Umbilical cord (tissue), 1 donor: ENCODE measurements at regions not wholly inside any gene's neighbourhood (a gene's known extent, or its start where the extent isn't known, plus 50 kb on each side); places are given as distances from the start of the nearest gene placed in this dataset.
A peak's percentile ranks its signal among the peaks of the same experiment; 100 is the strongest.
"Not testable (repeated sequence)": the region's sequence is repeated elsewhere in the genome, so short reads cannot be mapped to it uniquely, and the experiment has no call there.

ENCODE experiments used
- DNase-seq: peaks from one replicate; pipeline ENCODE4 v3.0.0-alpha.2; 2015; ENCODE audit warnings: low spot score

DNA sequence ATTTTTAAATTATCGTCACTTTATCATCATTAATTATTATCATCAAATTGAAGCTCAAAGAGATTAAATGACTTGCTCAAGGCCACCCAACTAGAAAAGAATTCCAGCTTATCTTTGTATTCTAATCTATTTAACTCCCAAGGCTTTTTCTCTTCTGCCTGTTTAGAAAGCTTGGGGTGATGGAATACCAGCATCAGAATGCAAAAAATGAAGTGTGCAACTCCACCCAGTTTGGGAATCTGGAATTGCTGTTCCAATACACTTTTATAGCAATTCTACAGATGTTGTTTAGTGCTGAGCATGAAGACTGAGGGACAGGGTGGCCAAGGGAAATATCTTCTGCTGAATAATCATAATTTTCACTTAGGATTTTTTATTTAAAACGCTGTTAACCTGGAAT lies 97.2 kb upstream of the FIBIN start:
- peak; percentile 20 for DNase-seq

DNA sequence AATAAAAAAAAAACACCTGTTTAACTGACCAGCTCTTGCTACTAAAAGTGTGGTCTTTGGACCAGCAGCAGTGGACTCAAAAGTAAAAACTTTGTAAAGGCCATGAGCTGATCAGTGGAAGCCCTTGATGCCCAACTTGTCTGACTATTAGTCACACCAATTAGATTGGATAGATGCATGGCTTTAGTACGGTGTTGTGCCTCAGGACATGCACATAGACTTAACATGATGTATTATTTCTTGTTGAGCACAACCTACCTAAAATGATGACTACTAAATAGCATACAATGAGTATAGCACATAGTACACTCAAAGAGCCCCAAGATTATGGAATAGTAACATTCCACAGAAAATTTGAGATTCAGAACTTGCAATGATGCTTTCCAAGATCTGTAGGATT lies 95.1 kb upstream of the FIBIN start:
- no peak for DNase-seq

DNA sequence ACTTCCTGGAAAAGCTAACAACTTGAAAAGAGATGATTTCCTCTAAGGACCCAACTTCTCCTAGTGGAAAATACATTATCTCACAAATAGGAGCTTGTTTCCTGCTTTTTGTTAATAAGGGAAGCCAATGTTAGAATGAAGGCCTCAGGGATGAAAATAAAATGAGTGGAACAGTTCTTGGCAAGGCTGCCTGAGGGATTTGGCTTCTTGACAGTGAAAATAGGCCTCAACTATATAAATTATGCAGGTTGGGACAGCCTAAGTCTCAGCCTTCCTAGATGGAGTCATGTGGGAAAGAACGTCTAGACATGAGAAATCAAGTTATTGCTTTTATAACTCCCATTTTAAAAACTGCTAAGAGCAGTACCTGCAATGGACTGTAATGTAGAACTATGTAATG lies 92.8 kb upstream of the FIBIN start:
- DNase-seq = peak; percentile 72

DNA sequence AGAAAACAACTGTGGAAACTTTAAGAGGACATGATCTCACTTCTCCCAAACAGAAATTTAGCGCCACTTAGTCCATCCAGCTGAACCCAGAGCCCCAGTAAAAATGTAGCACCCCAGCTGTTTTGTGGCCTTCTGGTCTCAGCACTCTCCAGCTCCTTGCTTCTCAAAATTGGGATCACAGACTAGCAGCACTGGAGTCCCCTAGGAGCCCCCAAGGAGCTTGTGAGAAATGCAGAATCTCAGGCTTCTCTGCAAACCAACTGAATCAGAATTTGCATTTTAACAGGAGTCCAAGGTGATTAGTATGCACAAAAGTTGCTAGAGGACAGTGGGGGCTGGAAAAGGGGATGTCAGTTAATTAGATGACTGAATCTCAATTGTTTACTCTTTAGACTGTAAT lies 89.8 kb upstream of the FIBIN start:
- DNase-seq = no peak

DNA sequence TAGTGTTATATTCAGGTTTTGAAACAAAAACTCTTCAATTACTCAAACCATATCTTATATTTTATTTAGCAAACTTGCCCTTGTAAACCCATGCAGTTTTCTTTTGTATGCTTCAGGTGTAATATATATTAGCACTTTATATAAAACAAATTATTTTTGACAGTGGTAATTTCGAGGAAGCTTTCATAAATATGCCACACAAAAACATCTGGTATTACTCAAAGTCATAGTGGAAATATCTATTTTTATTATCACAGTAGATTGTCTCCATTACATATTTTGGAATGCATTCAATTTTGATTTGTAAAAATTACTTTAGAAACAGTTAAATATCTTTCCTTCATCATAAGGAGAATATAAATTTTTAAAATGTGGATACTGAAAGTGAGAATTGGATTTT lies 89.1 kb upstream of the FIBIN start:
- no peak for DNase-seq

DNA sequence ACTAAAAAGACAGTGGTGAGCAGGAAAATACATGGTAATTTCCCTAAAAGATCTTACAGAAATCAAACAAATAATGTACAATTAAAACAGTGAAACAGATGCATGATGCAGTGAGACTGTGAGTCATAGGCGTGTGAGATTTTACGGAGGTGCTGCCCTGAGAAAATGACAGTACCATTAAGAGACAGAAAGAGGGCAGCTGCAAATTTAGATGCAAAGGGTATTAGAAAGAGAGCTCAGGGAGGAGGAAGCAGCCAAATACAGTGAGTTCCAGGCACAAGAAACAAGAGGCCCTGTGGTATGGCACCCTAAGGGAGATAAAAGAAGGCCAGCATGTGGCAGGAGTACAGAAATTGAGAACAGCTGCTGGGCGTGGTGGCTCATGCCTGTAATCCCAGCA lies 88.5 kb upstream of the FIBIN start:
- DNase-seq = peak; percentile 76

DNA sequence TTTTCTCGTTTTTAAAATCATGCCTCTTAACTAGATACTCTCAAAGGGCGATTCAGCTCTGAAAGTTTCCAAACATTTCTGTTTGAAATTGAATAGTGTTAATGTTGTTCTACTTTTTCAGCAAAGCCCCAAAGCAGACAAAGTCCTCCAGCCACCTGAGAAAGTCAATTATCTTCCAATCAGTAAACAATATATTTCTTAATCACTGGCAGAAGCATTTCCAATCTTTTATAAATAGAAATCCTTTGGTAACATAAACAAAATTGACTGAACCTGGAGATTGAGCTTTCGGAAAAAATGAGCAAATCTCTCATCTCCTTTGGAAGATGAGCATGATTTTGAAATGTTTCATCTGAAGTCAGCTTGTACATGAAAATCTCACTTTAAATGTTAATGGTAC lies 84.4 kb upstream of the FIBIN start:
- DNase-seq = no peak

DNA sequence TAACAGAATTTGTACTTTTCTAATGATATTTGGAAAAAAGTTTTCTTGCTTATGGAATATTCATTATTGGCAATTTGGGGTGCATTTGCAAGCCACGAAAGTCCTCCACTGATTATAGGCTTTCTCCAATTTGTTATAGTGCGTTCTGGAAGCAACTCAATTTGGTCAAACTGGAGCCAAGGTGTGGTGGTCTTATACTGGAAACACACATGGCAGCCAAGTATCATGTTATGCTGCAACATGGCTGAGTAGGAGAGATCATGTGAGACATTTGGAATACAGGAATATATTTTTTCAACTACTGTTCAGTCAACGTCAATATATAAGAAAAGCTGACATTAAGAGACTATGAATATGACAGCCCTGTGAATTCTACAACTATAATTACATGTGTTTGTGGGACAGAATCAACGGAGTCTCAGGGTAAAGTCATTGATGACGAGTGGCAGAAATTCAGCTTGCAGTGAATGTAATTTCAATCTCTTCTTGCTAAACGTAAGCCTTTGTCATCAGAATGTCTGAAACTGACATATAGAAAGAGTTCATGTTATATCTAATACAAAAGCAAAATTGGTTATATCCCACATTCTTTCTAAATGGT lies 83.8 kb upstream of the FIBIN start:
- DNase-seq = no peak

DNA sequence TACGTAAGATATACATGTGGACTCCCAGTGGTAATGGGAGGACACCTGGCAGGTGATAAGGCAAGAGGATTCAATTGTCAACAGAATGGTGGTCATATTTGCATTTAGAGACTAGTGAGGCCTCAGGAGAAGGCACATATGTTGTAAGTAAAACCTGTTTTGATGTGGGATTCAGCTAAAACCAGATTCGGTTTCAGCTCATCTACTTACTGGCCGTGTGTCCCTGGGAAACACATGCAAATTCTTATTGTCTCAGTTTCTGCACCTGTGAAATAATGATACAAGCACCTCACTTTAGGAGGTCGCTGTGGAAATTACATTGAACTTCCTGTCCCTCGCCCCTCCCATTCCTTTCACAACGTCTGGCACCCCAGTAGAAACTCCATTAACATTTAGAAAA lies 78.9 kb upstream of the FIBIN start:
- DNase-seq = no peak

DNA sequence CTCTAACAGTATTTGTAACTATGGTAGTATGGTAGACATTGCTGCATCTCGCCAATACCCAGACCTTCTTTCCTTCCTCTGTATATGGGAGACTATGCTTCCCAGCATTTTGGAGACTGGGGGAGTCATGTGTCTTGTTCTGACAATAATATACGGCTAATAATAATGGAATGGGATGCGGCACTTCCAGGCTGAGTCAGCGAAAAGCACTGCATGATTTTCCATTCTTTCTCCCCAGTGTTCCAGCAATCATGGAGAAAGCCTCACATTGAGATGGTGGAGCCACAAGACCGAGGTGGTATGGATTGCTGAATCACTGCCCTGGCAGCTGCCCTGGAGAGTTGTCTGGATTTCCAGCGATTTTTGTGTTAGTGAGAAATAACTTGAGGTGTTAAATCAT lies 77.1 kb upstream of the FIBIN start:
- no peak for DNase-seq

DNA sequence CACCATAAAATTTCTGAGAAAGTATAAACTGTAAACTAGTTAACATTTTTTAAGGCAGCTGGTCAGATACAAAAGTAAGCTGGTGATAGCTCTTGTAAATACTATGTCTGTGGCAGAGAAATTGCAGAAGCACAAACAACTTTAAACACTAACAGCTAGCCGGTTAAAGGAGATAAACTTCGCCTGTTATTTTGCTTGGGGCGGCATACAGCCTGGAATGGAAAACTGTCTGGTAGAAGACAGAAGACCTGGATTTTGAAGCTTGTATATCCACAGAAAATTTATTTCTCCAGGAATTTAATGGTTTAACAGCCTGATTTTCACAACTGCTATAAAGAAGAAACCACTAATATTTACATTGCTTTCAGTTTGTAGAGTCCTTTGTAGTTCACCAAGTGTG lies 65.3 kb upstream of the FIBIN start:
- DNase-seq = peak; percentile 82

DNA sequence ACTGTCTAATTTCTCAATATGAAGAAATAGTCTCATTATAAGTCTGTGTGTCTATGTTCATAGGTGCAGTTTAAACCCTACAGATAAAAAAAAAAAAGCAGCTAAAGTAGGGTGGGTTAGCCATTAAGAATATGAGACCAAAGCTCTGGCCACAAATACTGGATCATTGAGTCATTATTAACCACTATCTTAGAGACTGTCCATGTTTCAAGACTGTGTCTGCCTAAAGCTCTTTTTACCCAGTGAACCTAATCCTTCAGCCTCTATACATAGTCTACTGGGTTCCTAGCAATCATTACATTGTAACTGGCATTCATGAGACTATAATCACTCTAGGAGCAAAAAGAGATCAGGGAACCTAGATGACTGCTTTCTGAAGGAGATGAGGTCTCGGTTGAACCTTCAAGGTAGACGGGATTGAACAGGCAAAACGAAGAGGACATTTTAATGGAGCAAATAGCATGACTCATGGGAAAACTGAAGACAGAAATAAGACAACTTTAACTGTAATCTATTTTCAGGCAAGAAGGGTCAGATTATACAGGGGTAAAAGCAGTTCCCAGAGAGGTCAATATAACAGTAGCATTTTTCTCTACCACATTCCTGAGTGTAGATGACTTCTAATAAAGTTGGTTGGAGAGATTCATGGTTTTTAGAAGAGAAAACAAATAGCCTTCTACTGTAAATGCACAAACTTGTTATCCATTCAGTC lies 64.0 kb upstream of the FIBIN start:
- peak; percentile 54 for DNase-seq

DNA sequence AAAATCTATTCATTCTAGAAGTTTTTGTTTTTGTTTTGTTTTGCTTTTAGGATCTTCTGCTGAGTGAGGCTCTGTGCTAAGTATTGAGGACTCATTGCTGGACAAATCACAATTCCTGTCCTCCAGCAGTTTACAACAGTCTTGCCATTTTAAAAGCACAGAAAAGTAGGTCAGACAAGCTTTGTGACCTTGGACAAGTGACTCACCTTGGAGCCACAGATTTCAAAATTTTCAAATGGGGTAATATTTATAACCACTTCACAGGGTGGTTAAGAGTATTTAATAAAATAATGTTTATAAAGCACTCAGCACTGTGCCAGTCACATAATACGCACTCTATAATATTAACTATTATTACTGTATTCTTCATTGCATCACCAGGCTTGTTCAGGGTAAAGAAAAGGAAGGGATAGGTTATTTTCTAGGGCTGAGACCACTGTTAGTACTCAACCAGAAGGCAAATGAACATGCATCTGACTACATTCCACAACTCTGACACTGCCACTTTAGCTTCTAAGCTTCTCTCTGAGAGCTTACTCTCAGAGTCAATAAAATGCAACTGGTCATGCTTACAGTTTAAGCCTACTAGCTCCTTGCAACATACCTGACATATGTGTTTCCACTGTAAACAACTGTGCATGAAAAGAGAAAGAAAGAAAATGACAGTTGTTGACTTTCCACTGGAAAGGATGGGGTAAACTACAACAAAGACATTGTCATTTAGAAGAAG lies 63.2 kb upstream of the FIBIN start:
- DNase-seq = peak; percentile 48

DNA sequence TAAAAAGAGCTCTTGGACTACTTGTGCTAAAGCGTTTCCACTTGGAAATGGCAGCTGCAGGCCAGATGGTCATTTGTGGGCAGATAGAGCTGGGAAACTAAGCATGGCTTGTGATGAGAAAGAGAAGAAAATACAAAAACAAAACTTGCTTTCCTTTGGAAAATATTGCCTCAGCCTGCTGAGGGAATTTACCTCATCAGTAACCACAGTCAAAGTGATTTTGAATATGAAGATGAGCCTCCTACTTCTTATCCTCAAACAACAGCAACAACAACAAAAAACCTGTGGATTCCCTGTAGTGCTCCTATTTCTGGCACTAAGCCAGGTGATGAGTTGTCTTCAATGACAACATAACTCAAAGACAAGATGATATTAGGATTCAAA lies 62.7 kb upstream of the FIBIN start:
- no peak for DNase-seq

DNA sequence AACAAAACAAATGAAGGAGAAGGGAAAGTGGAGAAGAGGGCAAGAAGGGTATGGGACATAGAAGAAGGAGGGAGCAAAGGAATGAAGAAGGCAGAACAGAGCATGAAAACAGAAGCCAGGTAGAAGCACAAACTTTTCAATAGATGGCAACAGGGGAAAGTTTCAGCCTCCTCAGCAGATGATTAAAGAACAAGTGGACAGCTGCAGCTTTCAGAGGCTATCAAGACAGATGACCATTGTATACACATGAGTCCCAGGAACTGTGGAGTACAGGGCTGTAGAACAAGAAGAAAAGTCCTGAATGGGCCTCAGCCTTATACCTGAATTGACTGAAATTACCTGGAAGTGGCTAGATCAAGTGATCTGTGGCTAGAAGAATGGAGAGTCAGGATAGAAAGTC lies 62.0 kb upstream of the FIBIN start:
- no peak for DNase-seq

DNA sequence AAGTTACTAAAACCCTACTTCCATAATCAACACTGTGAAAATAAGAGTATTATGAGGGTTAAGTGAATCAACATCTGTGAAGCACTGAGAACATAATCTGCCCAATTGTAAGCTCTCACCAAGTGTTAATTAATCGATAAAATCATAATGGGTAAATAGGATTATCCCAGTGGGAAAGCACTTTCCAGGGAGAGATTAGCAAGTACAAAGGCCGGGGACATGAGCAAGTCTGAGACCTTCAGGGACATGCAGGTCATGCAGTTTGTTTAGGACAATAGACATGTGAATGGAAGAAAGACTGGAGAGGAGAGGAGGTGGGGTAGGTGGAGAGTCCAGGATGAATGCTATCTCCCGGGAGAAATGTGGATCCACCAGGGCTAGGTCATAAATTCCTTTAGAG lies 57.8 kb upstream of the FIBIN start:
- no peak for DNase-seq

DNA sequence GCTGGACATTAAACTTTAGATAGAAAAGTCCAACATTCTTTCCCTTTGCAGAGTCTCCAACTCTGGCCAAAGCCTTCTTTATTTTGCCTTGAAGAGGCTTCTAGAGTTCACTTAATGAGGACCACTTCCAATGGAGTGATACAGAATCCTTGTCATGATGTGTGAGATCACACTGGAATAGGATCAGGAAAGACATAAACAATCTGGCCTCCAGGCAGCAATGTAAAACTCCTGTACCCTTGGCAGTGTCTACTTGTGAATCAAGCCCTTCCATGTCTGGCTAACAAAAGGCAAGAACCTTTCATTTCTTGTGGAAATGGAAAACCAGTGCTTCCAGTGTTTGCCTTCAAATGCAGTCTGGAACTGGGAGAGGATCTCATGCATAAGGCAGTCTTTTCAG lies 56.5 kb upstream of the FIBIN start:
- DNase-seq = peak; percentile 85

DNA sequence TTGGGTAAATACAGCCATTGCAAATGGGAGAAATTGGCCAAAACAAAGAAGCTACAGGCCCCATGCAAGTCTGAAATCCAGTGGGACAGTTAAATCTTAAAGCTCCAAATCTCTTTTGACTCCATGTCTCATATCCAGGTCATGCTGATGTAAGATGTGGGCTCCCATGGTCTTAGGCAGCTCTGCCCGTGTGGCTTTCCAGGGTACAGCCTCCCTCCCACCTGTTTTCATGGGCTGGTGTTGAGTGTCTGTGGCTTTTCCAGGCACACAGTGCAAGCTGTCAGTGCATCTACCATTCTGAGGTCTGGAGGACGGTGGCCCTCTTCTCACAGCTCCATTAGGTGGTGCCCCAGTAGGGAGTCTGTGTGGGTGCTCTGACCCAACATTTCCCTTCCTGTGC lies 53.4 kb upstream of the FIBIN start:
- not testable (repeated sequence) for DNase-seq

DNA sequence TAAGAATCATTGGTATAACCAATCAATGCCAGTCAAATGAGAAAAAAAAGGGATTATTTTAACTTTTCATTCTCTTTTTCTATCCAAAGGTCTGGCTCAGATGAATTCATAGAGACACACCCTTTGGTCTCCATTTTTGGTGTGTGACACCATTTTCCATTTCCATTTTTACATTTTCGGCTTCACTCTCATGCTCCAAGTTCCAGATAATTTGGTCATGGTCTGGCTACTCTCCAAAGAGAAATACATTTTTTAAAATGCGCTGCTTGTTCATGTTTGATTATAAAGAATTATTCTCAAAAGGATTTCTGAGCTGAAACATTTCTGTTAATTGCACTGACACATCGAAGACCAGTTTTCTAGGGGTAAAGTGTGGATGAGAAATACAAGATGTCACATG lies 51.6 kb upstream of the FIBIN start:
- DNase-seq = no peak

DNA sequence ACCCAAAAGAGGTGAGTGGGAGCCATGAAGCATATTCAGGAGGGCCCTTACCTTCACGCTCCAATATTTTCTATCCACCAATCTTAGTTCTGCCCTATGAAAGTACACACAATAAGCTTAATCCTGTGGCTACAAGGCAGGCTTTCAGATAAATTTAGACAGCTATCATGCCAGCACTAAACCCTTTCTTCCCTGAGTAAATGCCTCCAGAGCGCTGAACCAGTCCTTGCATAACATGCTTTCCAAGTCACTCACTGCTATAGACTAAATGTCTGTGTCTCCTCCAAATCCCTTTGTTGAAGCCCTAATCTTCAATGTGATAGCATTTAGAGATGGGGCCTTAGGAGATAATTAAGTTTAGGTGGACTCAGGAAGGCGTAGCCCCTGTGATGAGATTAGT lies 50.3 kb upstream of the FIBIN start:
- no peak for DNase-seq
